ENCODE measurements at regions not wholly inside any gene's neighbourhood (a gene's known extent, or its start where the extent isn't known, plus 50 kb on each side); places are given as distances from the start of the nearest gene placed in this dataset.
"Not testable (repeated sequence)": the region's sequence is repeated elsewhere in the genome, so short reads cannot be mapped to it uniquely, and the experiment has no call there.

GRCh38 chr2:48197618-48198017 lies 116.9 kb upstream of the FOXN2 start:
- DNase-seq = no peak

- DNase-seq = no peak
Measured at GRCh38 chr2:48198371-48198770, 116.1 kb upstream of the FOXN2 start.

DNA sequence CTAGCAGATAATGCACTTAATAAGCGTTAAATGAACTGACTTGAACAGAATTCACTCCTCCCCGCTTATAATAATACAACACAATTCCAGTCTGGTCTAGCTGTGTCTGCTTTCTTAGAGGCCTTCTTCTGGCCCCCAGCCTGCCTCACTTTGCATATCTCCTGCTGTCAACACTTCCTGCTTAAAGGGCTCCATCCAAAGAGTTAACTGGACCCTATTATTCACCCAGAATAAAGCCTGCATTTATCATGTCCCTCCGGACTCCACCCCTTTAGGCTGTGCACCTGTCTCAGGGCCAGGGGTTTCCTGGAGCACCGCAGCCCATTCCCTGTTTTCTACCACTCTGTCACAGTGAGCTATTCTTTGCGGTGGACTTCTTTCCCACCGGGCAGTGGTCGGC lies 115.4 kb upstream of the FOXN2 start:
- DNase-seq = no peak

GRCh38 chr2:48200620-48201293 lies 113.7 kb upstream of the FOXN2 start:
- no peak for DNase-seq

DNA sequence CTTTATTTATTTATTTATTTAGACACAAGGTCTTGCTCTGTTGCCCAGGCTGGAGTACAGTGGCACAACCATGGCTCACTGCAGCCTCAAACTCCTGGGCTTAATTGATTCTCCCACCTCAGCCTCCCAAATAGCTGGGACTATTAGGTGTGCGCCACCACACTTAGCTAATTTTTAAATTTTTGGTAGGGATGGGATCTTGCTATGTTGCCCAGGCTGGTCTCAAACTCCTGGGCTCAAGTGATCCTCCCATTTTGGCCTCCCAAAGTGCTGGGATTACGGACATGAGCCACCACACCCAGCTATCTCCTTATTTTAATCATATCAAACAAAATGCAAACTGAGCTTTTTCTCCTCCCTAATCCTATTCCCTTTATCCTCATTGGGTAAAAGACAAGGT lies 113.0 kb upstream of the FOXN2 start:
- DNase-seq = not testable (repeated sequence)

DNA sequence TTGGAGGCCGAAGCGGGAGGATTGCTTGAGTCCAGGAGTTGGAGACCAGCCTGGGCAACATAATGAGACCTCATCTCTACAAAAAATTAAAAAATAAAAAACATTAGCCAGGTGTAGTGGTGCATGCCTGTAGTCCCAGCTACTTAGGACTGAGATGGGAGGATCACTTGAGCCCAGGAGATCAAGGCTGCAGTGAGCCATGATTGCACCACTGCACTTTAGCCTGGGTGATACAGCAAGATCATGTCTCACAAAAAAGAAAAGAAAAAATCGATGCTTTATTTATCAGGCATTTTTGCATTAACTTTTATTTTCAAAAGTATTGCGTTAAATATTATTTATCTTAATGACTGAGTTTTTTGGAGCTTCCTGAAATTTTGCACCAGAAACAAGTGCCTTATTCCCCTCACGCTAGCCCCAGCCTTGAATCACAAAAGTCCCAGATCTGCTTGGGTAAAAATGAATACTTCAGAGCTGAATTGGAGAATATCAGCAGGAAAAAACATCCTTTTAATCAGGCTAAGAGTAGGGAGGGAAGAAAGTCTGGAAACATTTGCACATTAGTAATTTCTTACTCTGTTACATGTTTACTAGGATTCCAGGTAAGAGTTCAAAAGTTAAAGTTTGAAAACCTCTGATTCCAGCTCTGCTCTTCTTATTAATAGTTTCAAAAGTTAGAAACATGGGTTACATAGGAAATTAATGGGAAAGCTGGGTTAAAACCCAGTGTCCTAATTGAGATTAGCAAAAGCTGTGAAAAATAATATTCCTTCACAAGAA lies 111.4 kb upstream of the FOXN2 start:
- no peak for DNase-seq

DNA sequence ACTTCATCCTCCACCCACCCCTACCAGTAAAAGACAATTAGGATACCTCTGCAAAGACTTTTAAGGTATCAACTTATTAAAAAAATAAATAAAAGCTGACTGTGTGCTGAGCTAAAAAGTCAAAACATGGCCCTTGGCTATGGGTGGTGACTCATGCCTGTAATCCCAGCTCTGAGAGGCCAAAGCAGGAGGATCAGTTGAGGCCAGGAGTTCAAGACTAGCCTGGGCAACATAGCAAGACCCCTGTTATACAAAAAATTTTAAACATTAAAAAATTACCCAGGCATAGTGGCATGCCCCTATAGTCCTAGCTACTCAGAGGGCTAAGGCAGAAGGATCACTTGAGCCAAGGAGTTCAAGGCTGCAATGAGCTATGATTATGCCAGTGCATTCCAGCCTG lies 110.8 kb upstream of the FOXN2 start:
- DNase-seq = no peak

DNA sequence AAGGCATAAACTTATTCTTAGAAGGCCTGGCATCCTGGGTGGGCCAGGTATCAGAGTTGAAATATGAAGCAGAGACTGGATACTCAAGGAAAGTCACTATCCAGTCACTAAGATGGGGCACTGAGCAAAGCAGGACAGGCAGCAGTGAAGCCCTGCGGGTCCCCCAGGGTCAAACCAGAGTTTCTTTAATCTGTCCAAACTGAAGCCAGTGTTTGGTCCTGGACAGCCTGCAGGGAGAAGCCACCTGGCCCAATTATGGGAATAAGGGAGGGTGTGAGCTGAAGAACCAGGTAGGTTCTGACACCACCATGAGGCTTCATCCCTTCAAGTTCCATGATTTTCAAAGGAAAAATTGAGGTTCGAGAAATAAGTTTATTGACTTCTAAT lies 109.7 kb upstream of the FOXN2 start:
- DNase-seq = no peak

DNA sequence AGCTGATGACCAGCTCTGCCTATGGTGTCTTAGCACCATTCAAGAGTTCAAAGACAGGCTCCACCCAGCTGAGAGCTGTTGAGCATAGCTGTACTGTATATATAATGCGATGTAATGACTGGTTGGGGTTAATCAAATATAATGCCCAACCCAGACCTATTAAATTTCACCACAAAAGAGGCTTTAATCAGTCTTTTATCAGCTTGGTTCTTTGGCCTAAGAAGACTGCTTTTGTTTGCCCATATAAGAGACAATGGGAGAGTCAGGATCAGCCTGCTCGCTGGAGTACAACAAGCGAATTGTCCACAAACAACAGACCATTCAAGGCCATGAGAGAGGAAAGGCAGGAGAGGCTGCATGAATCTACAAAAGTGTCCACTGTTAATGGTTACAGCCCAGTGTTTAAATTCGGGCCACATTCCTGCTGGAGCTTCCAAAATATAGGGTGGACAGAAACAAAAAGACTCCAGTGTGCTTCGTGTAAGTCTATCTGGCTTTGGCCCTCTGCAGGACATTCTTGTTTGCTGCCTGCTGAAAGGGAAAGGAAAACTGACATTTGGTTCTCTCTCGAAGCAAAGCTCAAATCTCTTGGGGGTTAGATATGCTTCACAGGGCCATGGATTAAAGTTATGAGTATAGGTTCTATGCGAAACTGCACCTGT lies 109.2 kb upstream of the FOXN2 start:
- DNase-seq = no peak

DNA sequence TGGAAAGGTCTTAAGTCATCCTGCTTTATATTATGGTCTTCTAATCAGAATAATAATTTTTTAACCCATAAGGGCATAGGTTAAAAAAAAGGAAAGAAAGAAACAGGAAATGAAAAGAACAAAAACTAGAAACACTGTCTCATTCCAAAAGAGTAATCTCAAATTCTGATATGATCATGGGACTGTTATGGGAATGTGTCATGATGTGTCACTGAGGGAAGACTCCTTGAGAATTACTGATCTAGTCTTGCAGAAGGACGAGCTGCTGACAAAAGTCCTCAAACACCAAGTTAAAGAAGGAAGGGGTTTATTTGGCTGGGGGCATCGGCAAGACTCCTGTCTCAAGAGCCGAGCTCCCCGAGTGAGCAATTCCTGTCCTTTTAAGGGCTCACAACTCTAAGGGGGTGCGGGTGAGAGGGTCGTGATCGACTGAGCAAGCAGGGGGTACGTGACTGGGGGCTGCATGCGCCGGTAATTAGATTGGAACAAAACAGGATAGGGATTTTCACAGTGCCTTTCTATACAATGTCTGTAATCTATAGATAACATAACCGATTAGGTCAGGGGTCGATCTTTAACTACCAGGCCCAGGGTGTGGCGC lies 108.3 kb upstream of the FOXN2 start:
- DNase-seq = not testable (repeated sequence)

DNA sequence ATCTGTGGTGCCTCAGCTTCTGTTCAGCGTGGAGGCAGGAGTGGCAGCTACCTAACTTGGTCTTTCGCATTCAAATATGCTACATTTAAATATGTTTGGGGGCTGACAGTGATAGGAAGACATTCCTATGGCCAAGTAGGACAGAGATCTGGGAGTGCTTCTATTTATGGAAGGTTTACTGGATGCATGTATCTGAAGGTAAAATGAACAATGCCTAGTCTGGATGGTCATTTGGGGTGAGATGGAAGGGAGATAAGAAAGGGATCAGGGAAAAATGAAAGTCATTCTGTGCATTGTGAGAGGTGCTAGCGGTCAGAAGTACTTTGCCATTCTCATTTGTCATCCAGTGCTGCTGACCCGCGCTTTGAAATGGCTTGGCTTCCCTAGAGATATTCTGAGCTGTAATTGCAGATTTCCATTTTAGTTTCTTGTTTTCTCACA lies 107.3 kb upstream of the FOXN2 start:
- no peak for DNase-seq

GRCh38 chr2:48207851-48208250 lies 106.6 kb upstream of the FOXN2 start:
- DNase-seq = no peak

- no peak for DNase-seq
Measured at GRCh38 chr2:48209214-48209885, 105.1 kb upstream of the FOXN2 start.

GRCh38 chr2:48210189-48210588 lies 104.3 kb upstream of the FOXN2 start:
- DNase-seq = no peak

- DNase-seq = no peak
Measured at GRCh38 chr2:48213646-48214045, 100.8 kb upstream of the FOXN2 start.

- no peak for DNase-seq
Measured at GRCh38 chr2:48218169-48218568, 96.3 kb upstream of the FOXN2 start.

- no peak for DNase-seq
Measured at GRCh38 chr2:48219234-48219554, 95.3 kb upstream of the FOXN2 start.

DNA sequence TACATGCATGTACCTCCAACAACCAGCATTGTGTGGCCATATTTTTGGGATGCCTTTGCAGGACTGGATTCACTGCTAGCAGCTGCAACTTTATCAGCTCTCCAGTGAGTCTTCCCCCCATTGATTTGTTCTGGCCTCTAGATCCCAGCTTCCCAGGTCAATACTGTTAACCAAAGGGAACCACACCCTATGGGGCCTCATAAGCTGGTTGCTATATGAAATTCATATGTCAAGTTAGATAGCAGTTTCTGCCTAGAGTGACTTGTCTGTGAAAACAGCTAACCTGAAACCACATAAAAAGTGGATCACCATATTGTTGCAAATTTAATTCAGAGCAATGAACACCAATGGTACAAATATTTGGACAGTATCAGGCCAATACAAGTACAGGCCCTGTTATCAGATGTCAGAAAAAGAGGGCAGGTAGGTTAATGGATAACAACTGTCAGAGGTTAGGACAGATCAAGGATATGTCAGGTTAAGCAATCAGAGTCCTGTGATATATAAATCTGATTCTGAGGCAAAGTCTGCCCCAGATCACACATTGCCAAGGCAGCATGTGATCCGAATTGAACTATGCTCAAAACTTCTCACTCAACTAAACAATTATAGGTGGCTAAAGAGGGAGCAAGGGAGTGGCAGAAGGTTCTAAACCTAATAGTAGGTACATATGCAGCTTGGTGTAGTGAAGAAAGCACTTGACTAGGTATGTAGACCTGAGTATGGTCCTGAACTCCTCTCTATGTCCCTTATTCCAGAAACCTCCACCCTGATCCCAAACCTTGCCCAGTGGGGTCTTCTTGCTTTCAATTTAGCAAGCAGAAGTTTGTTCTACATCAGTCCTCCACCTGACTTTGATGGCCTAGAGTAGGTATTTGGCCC lies 94.7 kb upstream of the FOXN2 start:
- DNase-seq = no peak

DNA sequence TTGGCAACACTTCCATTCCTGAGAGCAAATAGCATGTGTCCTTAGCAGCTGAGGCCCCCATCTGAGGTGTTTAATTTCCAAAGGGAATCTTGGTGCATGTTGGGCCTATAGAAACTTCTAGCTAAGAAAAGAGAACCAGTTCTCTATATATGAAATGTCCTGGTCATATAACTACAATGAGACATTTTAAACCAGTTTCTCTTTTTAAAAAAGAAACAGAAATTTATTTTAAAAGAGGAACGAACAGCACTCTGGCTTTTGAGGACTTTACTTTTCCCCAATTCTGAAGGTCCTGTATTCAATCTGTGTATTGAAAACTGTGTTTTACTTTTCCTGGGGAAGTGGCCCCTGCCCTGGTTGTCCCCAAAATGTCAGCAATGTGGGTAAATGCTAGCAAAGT lies 94.0 kb upstream of the FOXN2 start:
- no peak for DNase-seq

DNA sequence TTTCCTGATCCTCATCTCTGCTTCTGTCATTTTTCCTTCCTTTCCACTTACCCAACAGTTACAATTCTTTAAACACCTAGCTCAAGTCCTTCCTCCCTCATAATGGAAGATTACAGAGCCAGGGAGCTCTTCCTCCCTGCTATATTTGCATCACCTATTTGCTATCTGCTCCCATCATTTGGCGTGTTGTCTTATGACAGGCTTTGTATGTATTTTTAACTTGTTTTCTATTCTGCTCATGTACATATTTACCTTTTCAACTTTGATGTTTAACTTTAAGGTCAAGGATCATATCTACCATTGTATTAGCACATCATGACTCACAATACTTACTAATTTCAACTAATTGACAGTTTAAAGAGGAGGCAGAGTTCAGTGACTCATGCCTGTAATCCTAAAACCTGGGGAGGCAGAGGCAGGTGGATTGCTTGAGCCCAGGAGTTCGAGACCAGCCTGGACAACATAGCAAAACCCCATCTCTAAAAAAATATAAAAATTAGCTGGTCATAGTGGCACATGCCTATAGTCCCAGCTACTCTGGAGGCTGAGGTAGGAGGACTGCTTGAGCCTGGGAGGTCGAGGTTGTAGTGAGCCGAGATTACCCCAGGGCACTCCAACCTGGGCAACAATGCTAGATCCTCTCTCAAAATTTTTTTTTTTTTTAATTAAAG lies 92.5 kb upstream of the FOXN2 start:
- no peak for DNase-seq

- no peak for DNase-seq
Measured at GRCh38 chr2:48227617-48228344, 86.7 kb upstream of the FOXN2 start.
